LNCAP (cell line): ENCODE measurements at regions not wholly inside any gene's neighbourhood (a gene's known extent, or its start where the extent isn't known, plus 50 kb on each side); places are given as distances from the start of the nearest gene placed in this dataset.

Experiments
- CTCF ChIP-seq: fragments of 450-650 bp; IDR thresholded peaks from 2 replicates; pipeline ENCODE4 v1.5.1; 2017; ENCODE audit warnings: mild to moderate bottlenecking

GRCh38 chr12:93176165-93176564 is 201.6 kb upstream of the NUDT4 start:
- TF ChIP-seq CTCF, result no peak

- no peak for TF ChIP-seq CTCF
These were observed 201.1 kb upstream of the NUDT4 start for GRCh38 chr12:93176610-93177126.

- no peak for TF ChIP-seq CTCF
These were observed 200.2 kb upstream of the NUDT4 start for GRCh38 chr12:93177208-93178153.

GRCh38 chr12:93178154-93178878 is 199.4 kb upstream of the NUDT4 start:
- TF ChIP-seq CTCF, result no peak

GRCh38 chr12:93179792-93180191 is 197.9 kb upstream of the NUDT4 start:
- no peak for TF ChIP-seq CTCF

GRCh38 chr12:93180566-93180965 is 197.2 kb upstream of the NUDT4 start:
- TF ChIP-seq CTCF, result no peak

GRCh38 chr12:93181409-93181965 is 196.2 kb upstream of the NUDT4 start:
- TF ChIP-seq CTCF, result no peak
